ENCODE measurements at regions not wholly inside any gene's neighbourhood (a gene's known extent, or its start where the extent isn't known, plus 50 kb on each side); places are given as distances from the start of the nearest gene placed in this dataset.

- no peak for ATAC-seq
- Histone ChIP-seq H2AFZ (ENCODE audit: low read depth, low read length, poor library complexity, severe bottlenecking) (no peak overlapping the region), H4K20me1 (ENCODE audit: insufficient read depth) (no peaks in the 10 kb centered on the region), H3K36me3 (ENCODE audit: control insufficient read depth in 1 of 2, insufficient read depth in 2 of 2, low read length in 2 of 2) (no peaks in the 10 kb centered on the region), H3K4me3 (replicated peaks in 1 of 2; ENCODE audit: low read depth in 1 of 2, low read length in 2 of 2) (no peak overlapping the region), H3K9ac (ENCODE audit: low read length) (no peak overlapping the region), H3K27ac (ENCODE audit: low read depth, low read length) (no peak overlapping the region), H3K4me2 (ENCODE audit: low read length) (no peak overlapping the region), H3K79me2 (ENCODE audit: insufficient read depth, low read length) (no peaks in the 10 kb centered on the region), H3K4me1 (ENCODE audit: control insufficient read depth in 1 of 2, insufficient read depth in 2 of 2, low read length in 2 of 2) (no peaks in the 10 kb centered on the region), H3K9me3 (ENCODE audit: control insufficient read depth in 1 of 2, insufficient read depth in 1 of 2, low read depth in 1 of 2, low read length in 2 of 2) (peaks cover 0 to 4% of the 10 kb centered on the region in 2 experiments; a peak in 1 of 4 replicates), H3K9me2 (ENCODE audit: insufficient read depth) (no peaks in the 10 kb centered on the region), H3K27me3 (ENCODE audit: insufficient read depth, low read length) (no peaks in the 10 kb centered on the region)
- CTCF ChIA-PET: no interaction called here
- no TSS peak for BruUV-seq (replicated peaks)
- no peak for DNase-seq (ENCODE audit: low read depth, low spot score)
- RAD21 ChIA-PET (ENCODE audit: low non-redundant PET in 1 of 2, low total read pairs in 2 of 2, uncharacterized antibody in 2 of 2, unreplicated experiment in 2 of 2): no interaction called here
- POLR2A ChIA-PET: no interaction called here
- intact Hi-C loops (cut with micrococcal nuclease): no loop called here
- no peak for TF ChIP-seq SIN3A (IDR thresholded peaks at IDR 0.05; ENCODE audit: low read depth)
- TF ChIP-seq SRF (IDR thresholded peaks at IDR 0.05; ENCODE audit: low read depth): no peak
- no peak for TF ChIP-seq CTCF (IDR thresholded peaks at IDR 0.05 in 2 of 3, conservative IDR thresholded peaks at IDR 0.05 in 1 of 3; ENCODE audit: borderline replicate concordance in 1 of 3, insufficient read depth in 1 of 3, low read depth in 2 of 3, low read length in 2 of 3)
- no peak for TF ChIP-seq TCF7L2 (IDR thresholded peaks at IDR 0.05; ENCODE audit: borderline replicate concordance, extremely low read depth, insufficient read depth, insufficient read length)
- TF ChIP-seq EZH2 (IDR thresholded peaks at IDR 0.05): no peak
- no peak for TF ChIP-seq ZFX (IDR thresholded peaks at IDR 0.05)
- no peak for TF ChIP-seq RAD21 (IDR thresholded peaks at IDR 0.05; ENCODE audit: low read depth)
- TF ChIP-seq ZNF274 (IDR thresholded peaks at IDR 0.05; ENCODE audit: low read depth, low read length): no peak
- no peak for TF ChIP-seq ELF1 (IDR thresholded peaks at IDR 0.05; ENCODE audit: borderline replicate concordance, low read depth)
- no peak for TF ChIP-seq POLR2AphosphoS5 (IDR thresholded peaks at IDR 0.05; ENCODE audit: low read depth, low read length)
- TF ChIP-seq ZBTB33 (IDR thresholded peaks at IDR 0.05; ENCODE audit: extremely low read depth, insufficient replicate concordance, low read length): no peak
- TF ChIP-seq EGR1 (IDR thresholded peaks at IDR 0.05; ENCODE audit: low read depth): no peak
- TF ChIP-seq REST (IDR thresholded peaks at IDR 0.05; ENCODE audit: low read depth): no peak
- no peak for TF ChIP-seq FOSL1 (IDR thresholded peaks at IDR 0.05; ENCODE audit: low read depth)
- TF ChIP-seq EZH2phosphoT487 (IDR thresholded peaks at IDR 0.05; ENCODE audit: borderline replicate concordance): no peak
- no peak for TF ChIP-seq SP1 (IDR thresholded peaks at IDR 0.05; ENCODE audit: low read depth)
- no peak for TF ChIP-seq CBX3 (IDR thresholded peaks at IDR 0.05; ENCODE audit: low read depth)
- TF ChIP-seq POLR2A (IDR thresholded peaks at IDR 0.05; ENCODE audit: borderline replicate concordance, extremely low read depth, insufficient read depth, insufficient read length): no peak
- TF ChIP-seq MAX (IDR thresholded peaks at IDR 0.05): no peak
Observed at GRCh38 chr2:234310166-234310565, 186.7 kb downstream of the ARL4C start.

Measured in HCT116 (cell line).